Neural cell (in vitro differentiated cells): ENCODE measurements at regions not wholly inside any gene's neighbourhood (a gene's known extent, or its start where the extent isn't known, plus 50 kb on each side); places are given as distances from the start of the nearest gene placed in this dataset.

ENCODE experiments used
- H2AFZ ChIP-seq: fragments of 200-600, 300-800 bp; sonication (generic), shearing (Covaris generic); 2 replicates; pipeline ENCODE4 v1.6.0; 2014; ENCODE audit warnings: low read depth, mild to moderate bottlenecking, antibody characterized with exemption, low read length, moderate library complexity
- H3F3A ChIP-seq: fragments of 200-600 bp; shearing (Covaris generic); 2 replicates; pipeline ENCODE4 v1.6.1; 2016; ENCODE audit warnings: mild to moderate bottlenecking, moderate library complexity, mixed read lengths, antibody characterized with exemption, low read length; ENCODE audit not compliant: insufficient read depth, poor library complexity, severe bottlenecking
- H3K27ac ChIP-seq: fragments of 200-600, 300-800 bp; sonication (generic), shearing (Covaris generic); 2 replicates; pipeline ENCODE4 v1.5.1; 2014; ENCODE audit warnings: mild to moderate bottlenecking, low read length, moderate library complexity
- H3K27me3 ChIP-seq: fragments of 300-800, 200-600 bp; sonication (generic), shearing (Covaris generic); 2 replicates; pipeline ENCODE4 v1.6.0; 2014; ENCODE audit warnings: mild to moderate bottlenecking, low read depth, low read length, moderate library complexity; ENCODE audit not compliant: insufficient read depth
- H3K36me3 ChIP-seq: fragments of 300-800, 200-600 bp; sonication (generic), shearing (Covaris generic); 2 replicates; pipeline ENCODE4 v1.5.1; 2014; ENCODE audit warnings: mild to moderate bottlenecking, antibody characterized with exemption, low read length, moderate library complexity; ENCODE audit not compliant: insufficient read depth
- H3K4me2 ChIP-seq: fragments of 300-800, 200-600 bp; sonication (generic), shearing (Covaris generic); 2 replicates; pipeline ENCODE4 v1.6.0; 2014; ENCODE audit warnings: mild to moderate bottlenecking, low read length
- H3K4me3 ChIP-seq: fragments of 300-800, 200-600 bp; sonication (generic), shearing (Covaris generic); 2 replicates; pipeline ENCODE4 v1.5.1; 2014; ENCODE audit warnings: mild to moderate bottlenecking, low read length, moderate library complexity
- H3K79me2 ChIP-seq: fragments of 200-600 bp; shearing (Covaris generic); replicated peaks from 2 replicates; pipeline ENCODE4 v1.6.0; 2014; ENCODE audit warnings: mild to moderate bottlenecking, low read length, moderate library complexity; ENCODE audit not compliant: insufficient read depth
- H3K9ac ChIP-seq: fragments of 300-800, 200-600 bp; sonication (generic), shearing (Covaris generic); 2 replicates; pipeline ENCODE4 v1.6.1; 2016; ENCODE audit warnings: mild to moderate bottlenecking, low read length, mixed read lengths
- H3K9me2 ChIP-seq: fragments of 200-600 bp; shearing (Covaris generic); 2 replicates; pipeline ENCODE4 v1.6.1; 2016; ENCODE audit warnings: mild to moderate bottlenecking, low read length, mixed read lengths; ENCODE audit not compliant: insufficient read depth
- H3K9me3 ChIP-seq: fragments of 200-600, 300-800 bp; sonication (generic), shearing (Covaris generic); 2 replicates; pipeline ENCODE4 v1.6.1; 2016; ENCODE audit warnings: mild to moderate bottlenecking, mixed run types, low read length, moderate library complexity, mixed read lengths
- H4K20me1 ChIP-seq: fragments of 200-600 bp; shearing (Covaris generic); 2 replicates; pipeline ENCODE4 v1.6.1; 2016; ENCODE audit warnings: mild to moderate bottlenecking, mixed run types; ENCODE audit not compliant: insufficient read depth
- CTCF ChIP-seq: fragments of 450-650 bp; IDR thresholded peaks from 2 replicates; pipeline ENCODE4 v1.5.1; 2014; ENCODE audit warnings: antibody characterized with exemption, mild to moderate bottlenecking, moderate library complexity; ENCODE audit not compliant: poor library complexity, severe bottlenecking
- EP300 ChIP-seq: fragments of 450-650 bp; conservative IDR thresholded peaks from 2 replicates; pipeline ENCODE4 v1.6.1; 2014; ENCODE audit warnings: antibody characterized with exemption, mild to moderate bottlenecking, moderate library complexity; ENCODE audit not compliant: poor library complexity, severe bottlenecking
- EZH2 ChIP-seq: fragments of 200-600, 300-800 bp; shearing (Covaris generic), sonication (generic); IDR thresholded peaks from 2 replicates; pipeline ENCODE4 v1.6.1; 2014; ENCODE audit warnings: antibody characterized with exemption, low read length, borderline replicate concordance, mild to moderate bottlenecking; ENCODE audit not compliant: insufficient read depth, poor library complexity, severe bottlenecking
- MXI1 ChIP-seq: fragments of 450-650 bp; conservative IDR thresholded peaks from 2 replicates; pipeline ENCODE4 v1.6.1; 2014; ENCODE audit warnings: antibody characterized with exemption, mild to moderate bottlenecking; ENCODE audit not compliant: poor library complexity, severe bottlenecking
- POLR2AphosphoS5 ChIP-seq: IDR thresholded peaks from 2 replicates; pipeline ENCODE4 v1.6.1; 2012
- RAD21 ChIP-seq: fragments of 450-650 bp; conservative IDR thresholded peaks from 2 replicates; pipeline ENCODE4 v1.6.1; 2014; ENCODE audit warnings: antibody characterized with exemption, mild to moderate bottlenecking, moderate library complexity
- SMC3 ChIP-seq: fragments of 450-650 bp; conservative IDR thresholded peaks from 2 replicates; pipeline ENCODE4 v1.6.1; 2014; ENCODE audit warnings: antibody characterized with exemption, mild to moderate bottlenecking, moderate library complexity; ENCODE audit not compliant: poor library complexity
- TAF1 ChIP-seq: IDR thresholded peaks from 2 replicates; pipeline ENCODE4 v1.6.1; 2012; ENCODE audit warnings: low read depth
- TF ChIP-seq, protein P1 (sequence below): IDR thresholded peaks from 2 replicates; pipeline ENCODE4 v1.6.1; 2012; ENCODE audit warnings: borderline replicate concordance

GRCh38 chr2:66066032-66066431 lies 368.9 kb upstream of the MEIS1 start:
- Histone ChIP-seq H3K27me3 (no peaks in the 10 kb centered on the region), H4K20me1 (no peaks in the 10 kb centered on the region), H3K4me2 (no peak overlapping the region), H3K79me2 (no peaks in the 10 kb centered on the region), H3K27ac (no peak overlapping the region), H3K9me2 (no peaks in the 10 kb centered on the region), H3F3A (no peaks in the 10 kb centered on the region), H2AFZ (no peak overlapping the region), H3K4me3 (no peak overlapping the region), H3K9ac (no peak overlapping the region), H3K36me3 (no peaks in the 10 kb centered on the region), H3K9me3 (no peaks in the 10 kb centered on the region)
- TF ChIP-seq TAF1 (no peak), CTCF (no peak), RAD21 (no peak), SMC3 (no peak), EP300 (no peak), EZH2 (no peak)
- TF ChIP-seq, protein P1, sequence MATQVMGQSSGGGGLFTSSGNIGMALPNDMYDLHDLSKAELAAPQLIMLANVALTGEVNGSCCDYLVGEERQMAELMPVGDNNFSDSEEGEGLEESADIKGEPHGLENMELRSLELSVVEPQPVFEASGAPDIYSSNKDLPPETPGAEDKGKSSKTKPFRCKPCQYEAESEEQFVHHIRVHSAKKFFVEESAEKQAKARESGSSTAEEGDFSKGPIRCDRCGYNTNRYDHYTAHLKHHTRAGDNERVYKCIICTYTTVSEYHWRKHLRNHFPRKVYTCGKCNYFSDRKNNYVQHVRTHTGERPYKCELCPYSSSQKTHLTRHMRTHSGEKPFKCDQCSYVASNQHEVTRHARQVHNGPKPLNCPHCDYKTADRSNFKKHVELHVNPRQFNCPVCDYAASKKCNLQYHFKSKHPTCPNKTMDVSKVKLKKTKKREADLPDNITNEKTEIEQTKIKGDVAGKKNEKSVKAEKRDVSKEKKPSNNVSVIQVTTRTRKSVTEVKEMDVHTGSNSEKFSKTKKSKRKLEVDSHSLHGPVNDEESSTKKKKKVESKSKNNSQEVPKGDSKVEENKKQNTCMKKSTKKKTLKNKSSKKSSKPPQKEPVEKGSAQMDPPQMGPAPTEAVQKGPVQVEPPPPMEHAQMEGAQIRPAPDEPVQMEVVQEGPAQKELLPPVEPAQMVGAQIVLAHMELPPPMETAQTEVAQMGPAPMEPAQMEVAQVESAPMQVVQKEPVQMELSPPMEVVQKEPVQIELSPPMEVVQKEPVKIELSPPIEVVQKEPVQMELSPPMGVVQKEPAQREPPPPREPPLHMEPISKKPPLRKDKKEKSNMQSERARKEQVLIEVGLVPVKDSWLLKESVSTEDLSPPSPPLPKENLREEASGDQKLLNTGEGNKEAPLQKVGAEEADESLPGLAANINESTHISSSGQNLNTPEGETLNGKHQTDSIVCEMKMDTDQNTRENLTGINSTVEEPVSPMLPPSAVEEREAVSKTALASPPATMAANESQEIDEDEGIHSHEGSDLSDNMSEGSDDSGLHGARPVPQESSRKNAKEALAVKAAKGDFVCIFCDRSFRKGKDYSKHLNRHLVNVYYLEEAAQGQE, result no peak

- H3K9me2 ChIP-seq, result no peaks in the 10 kb centered on the region
- H3K79me2 ChIP-seq, result no peaks in the 10 kb centered on the region
- H3K4me3 ChIP-seq, result no peak overlapping the region
- H3F3A ChIP-seq, result no peaks in the 10 kb centered on the region
- no peak overlapping the region for H2AFZ ChIP-seq
- no peaks in the 10 kb centered on the region for H3K27me3 ChIP-seq
- H3K9ac ChIP-seq, result no peak overlapping the region
- TF ChIP-seq, protein P1, result no peak
- TF ChIP-seq MXI1 (no peak), RAD21 (no peak), EP300 (no peak), POLR2AphosphoS5 (no peak), EZH2 (no peak), SMC3 (no peak), CTCF (no peak), TAF1 (no peak)
- no peak overlapping the region for H3K4me2 ChIP-seq
- H4K20me1 ChIP-seq, result no peaks in the 10 kb centered on the region
- no peaks in the 10 kb centered on the region for H3K9me3 ChIP-seq
- no peaks in the 10 kb centered on the region for H3K36me3 ChIP-seq
- H3K27ac ChIP-seq, result no peak overlapping the region
Measured at GRCh38 chr2:66059332-66059731, 375.6 kb upstream of the MEIS1 start.
